ENCODE measurements at regions not wholly inside any gene's neighbourhood (a gene's known extent, or its start where the extent isn't known, plus 50 kb on each side); places are given as distances from the start of the nearest gene placed in this dataset.

DNA sequence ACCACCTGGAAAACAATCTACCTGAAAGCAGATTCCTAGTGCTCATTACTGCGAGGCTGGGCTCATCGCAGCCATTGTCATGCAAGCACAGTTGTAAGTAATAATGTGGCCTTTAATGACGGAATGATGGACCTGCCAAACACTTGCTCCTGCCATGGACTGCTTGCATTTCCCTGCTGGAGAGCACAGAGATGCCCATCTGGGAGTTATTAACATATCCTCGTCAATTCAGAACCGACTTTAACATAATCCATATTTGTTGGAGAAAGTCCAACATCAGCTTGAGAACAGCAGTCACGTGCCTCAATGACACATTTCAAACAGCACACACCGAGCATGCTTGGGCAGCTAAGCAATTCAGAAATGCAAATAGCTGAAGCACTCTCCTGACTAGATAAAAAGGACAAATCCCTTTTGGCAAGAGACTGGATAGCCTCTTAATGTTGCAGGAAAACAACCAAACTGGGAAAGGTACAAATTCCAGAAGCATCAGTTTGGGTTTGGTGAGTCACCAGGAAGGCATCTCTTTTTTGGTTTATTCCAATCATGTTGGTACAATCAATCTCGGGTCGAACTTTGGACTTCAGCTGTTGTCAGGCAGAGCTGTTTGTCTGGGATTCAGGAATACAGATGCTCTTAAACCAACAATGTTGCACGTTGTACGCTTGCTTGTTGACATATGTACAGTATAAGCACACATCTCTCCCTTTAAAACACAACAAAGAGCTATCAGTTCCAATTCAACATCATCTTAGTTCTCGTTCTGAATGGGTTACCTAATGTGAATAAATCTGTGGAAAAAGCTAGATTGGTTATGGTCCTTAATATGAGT lies 395.8 kb downstream of the LNPK start:
- Histone ChIP-seq H3K36me3 (ENCODE audit: control insufficient read depth, insufficient read depth, low read length) (no peaks in the 10 kb centered on the region), H3K4me3 (replicated peaks; ENCODE audit: low read depth, low read length) (no peak overlapping the region), H3K27me3 (replicated peaks; ENCODE audit: control insufficient read depth, insufficient read depth, low read length) (no peaks in the 10 kb centered on the region; the same call in 1 of the 2 replicates)
- DNase-seq (ENCODE audit: extremely low read depth, insufficient read length): no peak
- TF ChIP-seq, protein P1, sequence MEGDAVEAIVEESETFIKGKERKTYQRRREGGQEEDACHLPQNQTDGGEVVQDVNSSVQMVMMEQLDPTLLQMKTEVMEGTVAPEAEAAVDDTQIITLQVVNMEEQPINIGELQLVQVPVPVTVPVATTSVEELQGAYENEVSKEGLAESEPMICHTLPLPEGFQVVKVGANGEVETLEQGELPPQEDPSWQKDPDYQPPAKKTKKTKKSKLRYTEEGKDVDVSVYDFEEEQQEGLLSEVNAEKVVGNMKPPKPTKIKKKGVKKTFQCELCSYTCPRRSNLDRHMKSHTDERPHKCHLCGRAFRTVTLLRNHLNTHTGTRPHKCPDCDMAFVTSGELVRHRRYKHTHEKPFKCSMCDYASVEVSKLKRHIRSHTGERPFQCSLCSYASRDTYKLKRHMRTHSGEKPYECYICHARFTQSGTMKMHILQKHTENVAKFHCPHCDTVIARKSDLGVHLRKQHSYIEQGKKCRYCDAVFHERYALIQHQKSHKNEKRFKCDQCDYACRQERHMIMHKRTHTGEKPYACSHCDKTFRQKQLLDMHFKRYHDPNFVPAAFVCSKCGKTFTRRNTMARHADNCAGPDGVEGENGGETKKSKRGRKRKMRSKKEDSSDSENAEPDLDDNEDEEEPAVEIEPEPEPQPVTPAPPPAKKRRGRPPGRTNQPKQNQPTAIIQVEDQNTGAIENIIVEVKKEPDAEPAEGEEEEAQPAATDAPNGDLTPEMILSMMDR (IDR thresholded peaks at IDR 0.05; ENCODE audit: insufficient read depth, low read length, poor library complexity, severe bottlenecking): no peak

DNA sequence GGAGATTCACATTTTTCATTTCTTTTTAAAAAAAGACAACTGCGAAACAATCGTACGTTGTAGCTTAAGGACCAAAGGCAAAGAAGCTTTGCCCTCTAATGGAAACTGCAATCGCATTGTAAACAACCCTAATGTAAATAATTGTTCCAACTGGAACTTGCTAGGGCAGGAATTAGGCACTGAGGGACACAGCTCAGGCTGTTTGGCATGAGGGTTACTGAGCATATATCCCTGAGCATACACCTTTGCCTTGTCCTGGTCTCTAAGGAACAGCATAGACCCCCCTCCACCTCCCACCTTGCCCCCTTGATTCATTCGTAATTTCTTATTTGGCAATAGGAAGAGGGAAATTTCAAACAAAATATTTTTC lies 396.4 kb downstream of the LNPK start:
- TF ChIP-seq, protein P1 (IDR thresholded peaks at IDR 0.05; ENCODE audit: insufficient read depth, low read length, poor library complexity, severe bottlenecking): no peak
- Histone ChIP-seq H3K4me3 (replicated peaks; ENCODE audit: low read depth, low read length) (no peak overlapping the region), H3K36me3 (ENCODE audit: control insufficient read depth, insufficient read depth, low read length) (no peaks in the 10 kb centered on the region), H3K27me3 (replicated peaks; ENCODE audit: control insufficient read depth, insufficient read depth, low read length) (no peaks in the 10 kb centered on the region; the same call in 1 of the 2 replicates)
- no peak for DNase-seq (ENCODE audit: extremely low read depth, insufficient read length)

DNA sequence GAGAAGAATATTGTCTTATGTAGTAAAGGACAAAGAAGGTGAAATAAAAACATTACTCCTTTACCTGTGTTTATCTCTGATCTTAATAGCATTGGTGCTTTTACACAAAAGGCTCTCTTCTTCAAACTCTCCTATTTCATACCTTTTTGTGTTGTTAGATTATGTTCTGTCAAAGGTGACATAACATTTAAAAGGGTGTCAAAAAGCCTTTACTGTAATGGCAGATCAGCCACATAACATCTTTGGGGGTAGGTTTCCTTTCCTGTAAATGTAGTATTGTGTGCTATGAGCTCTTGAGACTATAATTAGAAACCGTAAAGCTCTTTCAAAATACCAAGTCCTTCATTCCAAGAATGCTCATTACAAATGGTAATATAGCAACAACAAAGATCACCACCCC lies 400.1 kb downstream of the LNPK start:
- DNase-seq (ENCODE audit: extremely low read depth, insufficient read length): no peak
- Histone ChIP-seq H3K27me3 (replicated peaks; ENCODE audit: control insufficient read depth, insufficient read depth, low read length) (no peaks in the 10 kb centered on the region), H3K4me3 (replicated peaks; ENCODE audit: low read depth, low read length) (no peak overlapping the region), H3K36me3 (ENCODE audit: control insufficient read depth, insufficient read depth, low read length) (no peaks in the 10 kb centered on the region)
- TF ChIP-seq, protein P1 (IDR thresholded peaks at IDR 0.05; ENCODE audit: insufficient read depth, low read length, poor library complexity, severe bottlenecking): no peak

DNA sequence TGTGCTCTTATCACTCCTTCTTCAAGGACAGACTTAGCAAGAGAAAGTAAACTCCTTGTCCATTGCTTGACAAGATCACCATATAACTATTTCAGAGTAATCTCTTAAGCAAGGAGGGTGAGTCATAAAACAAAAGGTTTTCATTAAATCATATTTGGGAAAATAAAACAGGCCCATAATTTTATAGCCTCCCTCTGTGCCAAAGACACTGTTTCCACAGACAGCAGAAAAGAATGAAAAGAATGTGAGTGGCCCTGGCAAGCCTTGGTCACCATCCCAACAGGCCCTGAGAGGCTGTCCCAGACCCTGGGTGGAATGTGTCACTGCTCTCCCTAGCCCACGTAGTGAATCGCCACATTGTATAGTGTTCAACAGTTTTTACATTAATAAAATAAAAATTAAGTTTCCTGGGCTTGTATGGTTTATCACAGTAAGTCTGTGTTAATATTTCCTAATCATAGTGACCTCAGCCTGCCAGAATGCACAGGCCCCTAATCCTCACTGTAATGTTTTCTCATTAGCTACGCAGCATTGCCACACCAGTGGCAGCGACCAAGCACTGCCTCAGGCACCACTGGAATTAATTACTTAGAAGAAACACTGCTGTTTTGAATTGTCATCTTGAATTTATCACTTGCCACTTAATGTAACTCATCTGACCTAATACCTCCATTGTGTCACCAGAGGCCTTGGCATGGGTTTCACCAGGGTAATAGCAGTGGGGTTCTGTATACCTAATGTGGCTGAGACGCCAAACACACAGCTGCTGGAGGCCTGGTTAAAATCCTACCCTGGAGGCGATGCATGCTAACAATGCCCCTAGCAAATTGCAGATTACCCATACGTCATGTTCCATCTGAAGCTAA lies 401.9 kb downstream of the LNPK start:
- Histone ChIP-seq H3K27me3 (replicated peaks; ENCODE audit: control insufficient read depth, insufficient read depth, low read length) (no peaks in the 10 kb centered on the region), H3K36me3 (ENCODE audit: control insufficient read depth, insufficient read depth, low read length) (no peaks in the 10 kb centered on the region), H3K4me3 (replicated peaks; ENCODE audit: low read depth, low read length) (no peak overlapping the region)
- DNase-seq (ENCODE audit: extremely low read depth, insufficient read length): no peak
- TF ChIP-seq, protein P1 (IDR thresholded peaks at IDR 0.05; ENCODE audit: insufficient read depth, low read length, poor library complexity, severe bottlenecking): no peak

DNA sequence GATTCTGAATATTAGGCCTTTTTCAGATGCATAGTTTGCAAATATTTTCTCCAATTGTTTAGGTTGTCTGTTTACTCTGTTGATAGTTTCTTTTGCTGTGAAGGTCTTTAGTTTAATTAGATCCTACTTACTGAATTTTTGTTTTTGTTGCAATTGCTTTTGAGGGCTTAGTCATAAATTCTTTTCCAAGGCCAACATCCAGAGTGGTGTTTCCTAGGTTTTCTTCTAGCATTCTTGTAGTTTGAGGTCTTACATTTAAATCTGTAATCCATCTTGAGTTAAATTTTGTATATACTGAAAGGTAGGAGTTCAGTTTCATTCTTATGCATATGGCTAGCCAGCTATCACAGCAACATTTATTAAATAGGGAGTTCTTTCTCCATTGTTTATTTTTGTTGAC lies 404.8 kb downstream of the LNPK start:
- no peaks in the 10 kb centered on the region for H3K27me3 ChIP-seq (replicated peaks; ENCODE audit: control insufficient read depth, insufficient read depth, low read length)
- H3K4me3 ChIP-seq (replicated peaks; ENCODE audit: low read depth, low read length): no peak overlapping the region
- no peak for DNase-seq (ENCODE audit: extremely low read depth, insufficient read length)
- TF ChIP-seq, protein P1 (IDR thresholded peaks at IDR 0.05; ENCODE audit: insufficient read depth, low read length, poor library complexity, severe bottlenecking): no peak
- no peaks in the 10 kb centered on the region for H3K36me3 ChIP-seq (ENCODE audit: control insufficient read depth, insufficient read depth, low read length)

All from GM06990 (cell line).